ENCODE measurements at regions not wholly inside any gene's neighbourhood (a gene's known extent, or its start where the extent isn't known, plus 50 kb on each side); places are given as distances from the start of the nearest gene placed in this dataset.

DNA sequence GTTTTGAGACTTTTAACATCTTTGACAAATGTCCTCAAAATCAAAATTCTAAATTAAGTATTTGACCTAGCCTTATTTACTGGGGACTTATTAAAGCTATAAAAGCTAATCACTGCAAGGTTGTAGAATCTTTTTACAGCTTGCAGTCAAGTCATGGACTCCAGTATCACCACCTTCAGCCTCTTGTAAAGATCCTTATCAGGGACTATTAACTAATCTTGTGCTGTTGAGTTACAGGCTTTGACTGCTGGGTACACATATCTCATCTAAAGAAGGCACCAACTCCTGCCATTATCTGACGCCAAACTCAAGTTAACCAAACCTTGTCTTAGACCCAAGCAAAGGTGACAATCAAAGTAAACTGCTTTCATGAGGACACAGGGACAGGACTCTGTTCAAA lies 621.0 kb upstream of the IGFBP3 start:
- DNase-seq (ENCODE audit: low read depth in 1 of 2, low spot score in 2 of 2) (no peak), FAIRE-seq (no peak)
- no peak overlapping the region for H2BK120ac ChIP-seq (replicated peaks; ENCODE audit: low read depth, low read length)
- H3K23ac ChIP-seq (ENCODE audit: insufficient read length): no peak overlapping the region
- H3K23me2 ChIP-seq (ENCODE audit: low read depth, low read length): no peaks in the 10 kb centered on the region
- 79% methylated on average over 1 of the region's 1 CpG; no CpG with 5 or more reads in 1 of the 2 experiments for WGBS, 2 experiments (ENCODE audit: extremely low coverage in 1 of 2, insufficient coverage in 1 of 2, insufficient read length in 1 of 2, insufficient replicate concordance in 2 of 2, low coverage in 1 of 2, low lambda C conversion rate in 2 of 2, missing lambda C conversion rate in 1 of 2)
- ChIA-PET CTCF (ENCODE audit: partially characterized antibody) (no interaction called here), POLR2A (ENCODE audit: partially characterized antibody) (no interaction called here)
- H3K79me1 ChIP-seq (ENCODE audit: low read depth, low read length): no peaks in the 10 kb centered on the region
- no peak overlapping the region for H4K91ac ChIP-seq (replicated peaks; ENCODE audit: insufficient read length, low read length)
- H3K4ac ChIP-seq (replicated peaks; ENCODE audit: insufficient read length, low read depth, low read length): no peak overlapping the region
- no peak overlapping the region for H2AK5ac ChIP-seq (ENCODE audit: low read depth, low read length)
- H3K14ac ChIP-seq (ENCODE audit: insufficient read length): no peak overlapping the region
- H4K5ac ChIP-seq (ENCODE audit: insufficient read length, low read depth, low read length): no peak overlapping the region
- H2BK20ac ChIP-seq (ENCODE audit: low read length): no peak overlapping the region
- no peak overlapping the region for H3K4me2 ChIP-seq (ENCODE audit: insufficient read depth in 1 of 2, low read depth in 2 of 2, low read length in 2 of 2)
- H2BK5ac ChIP-seq (ENCODE audit: low read depth, low read length): no peak overlapping the region
- H3K36me3 ChIP-seq (ENCODE audit: control insufficient read depth in 2 of 4, insufficient read depth in 4 of 4, low read length in 3 of 4): no peaks in the 10 kb centered on the region
- H3K9me3 ChIP-seq (ENCODE audit: insufficient read depth in 2 of 2, low read depth in 1 of 2, low read length in 1 of 2): no peaks in the 10 kb centered on the region
- no peak overlapping the region for H4K8ac ChIP-seq (ENCODE audit: extremely low read depth, insufficient read depth, low read length)
- no peak overlapping the region for H2BK15ac ChIP-seq (ENCODE audit: low read length)
- H3K18ac ChIP-seq (ENCODE audit: extremely low read depth, low read length): no peak overlapping the region
- peaks cover 0 to under 1% (median 0%) of the 10 kb centered on the region in 4 experiments; a peak in 2 of 7 replicates for H3K27me3 ChIP-seq (replicated peaks in 1 of 4; ENCODE audit: control insufficient read depth in 3 of 4, extremely low read depth in 1 of 4, insufficient read depth in 3 of 4, low read length in 3 of 4)
- no peaks in the 10 kb centered on the region for H3K79me2 ChIP-seq (ENCODE audit: control insufficient read depth in 1 of 2, insufficient read depth in 2 of 2, low read length in 2 of 2)
- H3K56ac ChIP-seq (replicated peaks; ENCODE audit: insufficient read length, low read depth, low read length): no peak overlapping the region
- no peak overlapping the region for H3K9ac ChIP-seq (replicated peaks in 1 of 4; ENCODE audit: extremely low read depth in 1 of 4, low read depth in 3 of 4, low read length in 3 of 4)
- no peak overlapping the region for H2AFZ ChIP-seq (ENCODE audit: low read length)
- H3K27ac ChIP-seq (ENCODE audit: low read depth, low read length): no peak overlapping the region
- no peaks in the 10 kb centered on the region for H4K20me1 ChIP-seq (replicated peaks in 1 of 2; ENCODE audit: control insufficient read depth in 1 of 2, insufficient read depth in 2 of 2, low read length in 2 of 2)
- H3K4me3 ChIP-seq (ENCODE audit: extremely low read depth in 1 of 4, insufficient read depth in 2 of 4, low read depth in 3 of 4, low read length in 4 of 4): no peak overlapping the region
- no peak overlapping the region for H2BK12ac ChIP-seq (ENCODE audit: low read depth, low read length)
- peaks cover 0 to 8% (median 3%) of the 10 kb centered on the region in 4 experiments; a peak in 5 of 7 replicates for H3K4me1 ChIP-seq (replicated peaks in 1 of 4; ENCODE audit: control insufficient read depth in 3 of 4, insufficient read depth in 4 of 4, low read length in 3 of 4)
- TF ChIP-seq RXRA (IDR thresholded peaks at IDR 0.05; ENCODE audit: insufficient read depth, low read depth, low read length) (no peak), GABPA (IDR thresholded peaks at IDR 0.05; ENCODE audit: borderline replicate concordance, insufficient read depth, low read length) (no peak), NRF1 (IDR thresholded peaks at IDR 0.05; ENCODE audit: low read depth, low read length) (no peak)

Measured in H1 (cell line).